NCI-H1092 treated with DMSO at 0.1 percent for 48 hours (cell line): ENCODE measurements at regions not wholly inside any gene's neighbourhood (a gene's known extent, or its start where the extent isn't known, plus 50 kb on each side); places are given as distances from the start of the nearest gene placed in this dataset.
"Not testable (repeated sequence)": the region's sequence is repeated elsewhere in the genome, so short reads cannot be mapped to it uniquely, and the experiment has no call there.

ENCODE experiments used
- DNase-seq: peaks from one replicate; lab custom pipeline; 2025; lab: John Stamatoyannopoulos, UW

DNA sequence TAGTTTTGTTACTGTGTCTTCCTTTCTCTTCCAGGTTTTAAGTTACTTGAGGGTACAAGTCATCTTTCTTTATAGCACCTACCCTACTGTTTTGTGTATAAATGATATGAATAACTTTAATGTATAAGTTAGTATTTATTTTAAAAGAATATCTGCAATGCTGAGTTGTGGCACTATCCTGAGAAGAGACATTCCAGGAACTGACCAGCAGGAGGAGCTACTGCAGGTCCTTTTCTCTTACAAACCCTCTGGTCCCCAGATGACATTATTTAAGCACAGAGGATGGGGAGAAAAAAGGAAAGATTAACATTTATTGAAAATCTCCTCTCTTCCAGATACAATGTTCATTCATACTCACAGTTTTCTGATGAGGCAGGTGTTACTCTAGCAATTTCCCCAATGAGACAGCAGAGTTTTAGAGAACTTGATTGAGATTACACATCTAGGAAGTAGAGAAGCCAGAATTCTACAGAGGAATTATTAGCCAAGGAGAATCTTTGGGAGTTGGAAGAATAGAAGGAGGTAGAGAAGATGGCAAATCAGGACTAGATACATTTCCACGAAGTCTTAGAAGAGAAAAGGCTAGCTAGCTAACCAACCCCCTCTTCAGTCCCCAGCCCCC lies 541.2 kb upstream of the API5 start:
- DNase-seq = peak; percentile 23

DNA sequence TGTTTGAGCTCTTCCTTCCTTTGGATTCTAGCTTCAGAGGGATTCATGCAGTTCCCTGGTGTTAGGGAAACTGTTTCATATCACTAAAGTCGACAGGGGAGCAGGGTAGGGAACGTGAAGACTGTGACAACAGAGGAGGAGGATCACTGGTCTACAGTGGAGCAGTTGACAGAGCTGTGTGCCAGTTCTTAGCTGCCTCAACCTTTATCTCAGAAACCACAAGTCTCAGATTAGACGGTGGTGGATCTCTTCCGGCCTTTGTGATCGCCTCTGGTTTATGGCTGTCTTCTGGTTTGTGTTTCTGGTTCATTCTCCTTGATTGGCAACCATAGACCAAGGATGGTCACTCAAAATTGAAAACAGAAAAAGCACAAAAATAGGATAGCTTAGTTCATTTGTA lies 538.9 kb upstream of the API5 start:
- DNase-seq = no peak

DNA sequence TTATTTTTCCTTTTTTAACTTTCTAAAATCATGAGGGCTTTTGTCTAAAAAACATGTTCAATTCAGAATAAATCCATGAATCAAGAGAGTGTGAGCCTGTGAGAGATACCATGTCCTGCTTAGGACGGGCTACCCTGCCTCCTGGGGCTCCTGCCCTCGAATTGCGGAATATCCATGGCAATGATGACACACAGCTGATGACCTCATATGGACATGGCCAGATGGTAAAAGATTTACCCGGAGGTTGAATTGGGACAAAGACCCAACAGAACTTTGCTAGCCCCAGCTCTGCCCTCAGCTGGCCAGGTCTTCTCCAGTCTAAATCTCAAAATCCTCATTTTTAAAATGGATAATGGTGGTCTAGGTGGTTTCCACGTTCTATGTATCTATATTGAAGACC lies 538.1 kb upstream of the API5 start:
- no peak for DNase-seq

DNA sequence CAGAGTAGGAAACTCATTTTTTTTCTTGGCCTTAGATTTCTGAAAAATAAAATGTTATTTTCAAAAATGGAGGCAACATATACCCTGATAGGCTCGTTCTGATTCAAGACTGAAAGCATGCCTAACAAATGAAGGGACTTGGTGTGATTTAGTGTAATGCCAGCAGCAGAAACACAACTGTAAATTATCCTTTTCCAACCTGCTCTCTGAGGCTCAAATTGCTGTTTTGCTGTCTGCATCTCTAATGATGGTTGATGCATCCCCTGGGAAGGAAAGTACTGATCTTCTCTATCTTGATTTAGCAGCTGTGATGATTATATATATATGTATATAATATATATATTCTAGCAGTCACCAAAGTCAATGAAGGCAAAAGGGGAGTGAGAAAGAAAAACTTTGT lies 537.2 kb upstream of the API5 start:
- DNase-seq = no peak

DNA sequence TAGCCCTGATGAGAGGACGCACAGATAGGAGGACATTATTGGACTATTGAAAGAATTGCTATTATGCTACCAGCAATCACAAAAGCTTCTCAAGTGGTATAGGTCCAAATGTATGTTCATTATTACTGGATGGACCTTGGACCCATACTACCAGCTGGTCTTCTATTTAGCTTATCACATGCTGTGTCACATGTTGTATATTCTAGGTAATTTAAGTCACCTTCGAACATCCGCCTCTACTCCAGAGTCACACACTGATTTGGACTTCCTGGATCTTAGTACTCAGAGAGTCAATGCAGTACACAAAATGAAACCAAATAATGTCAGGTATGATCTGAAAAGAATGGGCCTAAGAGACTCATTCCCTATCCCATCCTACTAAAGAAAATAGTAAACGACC lies 534.0 kb upstream of the API5 start:
- no peak for DNase-seq

DNA sequence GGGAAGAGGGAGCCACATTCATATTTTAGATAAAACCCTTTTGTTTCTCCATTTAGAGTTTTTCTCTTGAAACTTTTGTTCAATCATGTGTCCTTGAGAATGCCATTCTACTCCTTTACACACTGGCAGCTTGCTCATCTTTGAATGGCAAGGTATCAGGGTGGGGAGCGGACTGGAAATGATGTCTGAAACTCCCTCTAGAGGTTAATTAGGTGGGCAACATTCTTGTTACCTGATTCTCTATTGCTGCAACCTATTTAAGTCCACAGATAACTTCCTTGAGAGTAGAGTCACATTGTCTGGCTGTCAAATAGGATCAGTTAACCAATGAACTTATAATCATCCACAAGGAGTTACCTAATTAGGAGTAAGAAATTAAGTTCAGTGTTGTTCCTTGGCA lies 533.6 kb upstream of the API5 start:
- DNase-seq = no peak

DNA sequence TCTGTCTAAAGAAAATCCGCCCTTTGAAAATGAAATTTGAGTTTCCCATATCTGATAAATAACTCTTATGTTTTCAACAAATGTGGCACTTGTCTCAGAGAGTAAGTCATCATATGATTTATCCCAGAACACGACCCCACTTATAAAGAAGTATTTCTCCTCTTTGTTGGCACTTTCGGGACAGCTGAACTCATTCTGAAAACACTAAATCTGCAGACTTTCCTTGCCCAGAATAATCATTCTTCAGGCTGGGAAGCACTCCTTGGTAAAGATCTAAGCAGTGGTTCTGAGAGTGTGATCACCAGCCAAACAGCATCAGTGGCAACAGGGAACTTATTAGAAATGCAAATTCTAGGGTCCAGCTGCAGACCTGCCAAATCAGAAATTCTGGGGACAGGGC lies 532.2 kb upstream of the API5 start:
- DNase-seq = no peak

DNA sequence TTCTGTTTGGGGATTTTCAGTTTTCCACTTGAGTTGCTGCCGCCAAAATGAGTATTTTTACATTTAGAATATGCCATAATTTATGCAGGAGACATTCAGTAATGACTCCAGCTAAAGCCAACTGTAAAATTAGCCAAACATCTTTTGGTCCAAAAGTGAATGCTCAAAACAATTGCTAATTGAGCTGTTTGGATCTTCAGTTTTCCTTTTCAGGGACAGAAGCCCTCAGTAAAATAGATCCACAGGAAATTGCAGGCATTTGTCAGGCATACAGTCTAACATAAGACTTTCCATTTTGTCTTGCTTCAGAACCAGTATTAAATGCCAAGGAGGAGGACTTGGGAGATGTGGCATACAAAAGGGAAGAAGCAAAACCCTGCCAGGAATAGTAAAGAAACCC lies 524.8 kb upstream of the API5 start:
- DNase-seq = no peak

DNA sequence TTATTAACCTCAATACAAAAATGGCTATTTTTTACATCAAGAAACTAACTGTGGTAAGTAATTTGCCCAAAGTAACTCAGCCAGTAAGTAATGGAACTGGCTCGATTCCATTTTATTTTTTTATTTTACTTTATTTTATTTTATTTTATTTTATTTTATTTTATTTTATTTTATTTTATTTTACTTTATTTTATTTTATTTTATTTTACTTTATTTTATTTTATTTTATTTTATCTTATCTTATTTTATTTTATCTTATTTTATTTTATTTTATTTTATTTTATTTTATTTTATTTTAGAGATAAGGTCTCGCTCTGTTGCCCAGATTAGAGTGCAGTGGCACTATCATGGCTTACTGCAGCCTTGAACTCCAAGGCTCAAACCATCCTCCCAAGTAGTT lies 516.3 kb upstream of the API5 start:
- not testable (repeated sequence) for DNase-seq

DNA sequence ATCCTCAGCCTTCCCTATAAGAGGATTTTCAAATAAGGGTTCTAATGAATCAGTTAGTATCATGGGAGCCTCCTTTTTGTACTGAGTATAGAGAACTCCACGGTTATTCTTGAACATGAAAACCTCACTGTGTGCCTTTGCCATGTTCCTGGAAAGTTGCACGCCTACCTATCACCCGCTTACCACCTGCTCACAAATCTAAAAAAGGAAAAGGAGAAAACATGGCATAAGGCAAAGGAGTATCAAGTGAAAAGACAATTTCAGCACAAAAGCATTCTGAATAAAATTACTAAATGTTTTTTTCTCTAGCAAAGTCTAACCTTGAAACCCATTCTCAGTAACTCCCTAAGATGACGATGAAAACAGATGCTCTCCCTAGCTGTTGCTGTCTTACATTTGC lies 511.8 kb upstream of the API5 start:
- DNase-seq = no peak

DNA sequence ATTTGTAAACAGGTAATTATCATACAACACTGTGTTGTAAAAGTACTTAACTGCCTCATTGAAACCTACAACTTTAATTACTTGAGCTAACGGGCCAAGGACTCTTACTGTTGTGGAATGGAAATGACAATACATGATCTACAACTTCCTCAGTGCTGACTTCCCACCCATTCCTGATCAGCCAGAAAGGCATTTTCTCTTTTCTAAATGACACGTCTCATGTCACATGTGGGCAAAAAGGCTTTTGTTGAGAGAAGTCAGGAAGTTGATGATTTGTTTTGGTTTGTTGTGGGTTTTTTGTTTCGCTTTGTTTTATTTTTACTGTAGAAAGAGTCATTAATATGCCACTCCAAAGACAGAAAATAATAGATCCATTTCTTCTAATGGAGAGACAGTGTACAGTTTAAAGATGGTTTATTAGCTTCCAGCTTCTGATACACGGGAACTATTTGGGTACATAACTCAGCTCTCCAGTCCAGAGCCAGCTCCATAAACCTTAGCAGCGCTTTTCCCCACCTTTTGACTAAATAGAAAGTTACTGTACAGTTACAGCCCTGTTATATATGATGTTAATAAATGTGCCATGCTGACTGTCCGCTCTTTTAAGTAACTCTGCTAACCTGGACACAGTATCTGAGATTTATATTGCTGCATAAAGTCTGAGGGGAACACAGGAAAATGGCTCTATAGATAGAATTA lies 509.4 kb upstream of the API5 start:
- DNase-seq = no peak

DNA sequence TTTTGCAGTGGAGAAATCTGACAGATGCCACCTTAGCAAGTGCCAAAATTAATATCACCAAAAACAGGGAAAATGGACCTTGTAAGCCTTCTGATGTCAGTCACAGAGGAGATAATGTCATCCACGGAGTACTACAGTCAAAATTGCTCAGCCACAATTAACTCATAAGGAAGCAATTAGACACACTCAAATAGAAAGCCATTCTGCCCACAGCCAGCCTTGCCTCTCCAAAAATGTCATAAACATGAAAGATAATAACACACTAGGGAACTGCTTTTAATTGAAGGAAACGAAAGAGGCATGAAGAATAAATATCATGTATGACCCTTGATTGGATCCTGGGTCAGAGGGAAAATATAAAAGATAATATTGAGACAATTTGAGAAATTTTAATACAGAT lies 505.6 kb upstream of the API5 start:
- DNase-seq = peak; percentile 12

DNA sequence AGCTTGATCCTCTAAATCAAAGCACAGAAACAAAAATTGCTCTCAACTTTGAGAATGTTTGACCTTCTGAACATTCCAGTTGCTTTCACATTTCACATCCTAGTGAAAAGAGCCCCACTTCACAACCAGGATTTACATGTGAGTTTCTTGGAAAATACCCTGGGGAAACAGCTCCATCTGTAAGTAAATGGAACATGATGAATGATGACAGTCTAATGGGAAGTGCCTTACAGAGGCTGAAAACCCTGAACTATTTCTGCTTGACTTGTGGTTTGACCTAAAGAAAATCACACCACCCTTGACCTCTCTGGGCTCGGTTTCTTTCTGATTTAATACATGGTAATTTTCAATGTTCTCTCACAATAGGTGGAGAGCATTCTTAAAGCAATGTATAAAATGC lies 499.4 kb upstream of the API5 start:
- DNase-seq = no peak

DNA sequence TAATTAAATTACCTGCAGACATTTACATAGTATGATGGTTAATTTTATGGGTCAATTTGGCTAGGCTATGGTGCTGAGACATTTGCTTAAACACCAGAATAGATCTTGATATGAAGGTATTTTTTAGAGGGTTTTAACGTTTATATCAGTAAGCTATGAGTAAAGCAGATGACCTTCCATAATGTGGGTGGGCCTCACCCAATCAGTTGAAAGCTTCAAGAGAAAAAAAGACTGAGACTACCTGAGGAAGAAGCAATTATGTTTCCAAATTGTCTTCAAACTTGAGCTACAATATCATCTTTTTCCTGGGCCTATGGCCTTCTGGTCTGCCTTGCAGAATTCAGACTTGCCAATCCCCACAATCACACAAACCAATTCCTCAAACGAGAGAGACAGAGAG lies 498.8 kb upstream of the API5 start:
- DNase-seq = no peak

DNA sequence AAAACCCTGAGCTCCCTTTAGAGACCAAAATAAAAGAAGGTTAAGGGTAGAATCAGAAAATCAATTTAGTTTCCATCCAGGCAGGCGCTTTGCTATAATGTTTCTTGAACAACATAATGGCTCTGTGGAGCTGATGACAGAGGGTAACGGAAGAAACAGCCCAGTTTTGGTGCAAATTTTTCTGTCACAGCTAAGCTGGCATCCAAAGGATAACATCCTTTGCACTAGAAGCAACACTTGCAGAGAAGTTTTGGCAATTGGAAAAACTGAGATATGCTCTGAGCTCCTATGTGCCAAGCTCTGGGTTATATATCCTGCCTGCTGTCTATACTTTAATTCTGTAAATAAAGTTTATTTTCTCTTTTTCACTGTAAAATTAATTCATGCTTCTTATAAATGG lies 495.3 kb upstream of the API5 start:
- DNase-seq = no peak

DNA sequence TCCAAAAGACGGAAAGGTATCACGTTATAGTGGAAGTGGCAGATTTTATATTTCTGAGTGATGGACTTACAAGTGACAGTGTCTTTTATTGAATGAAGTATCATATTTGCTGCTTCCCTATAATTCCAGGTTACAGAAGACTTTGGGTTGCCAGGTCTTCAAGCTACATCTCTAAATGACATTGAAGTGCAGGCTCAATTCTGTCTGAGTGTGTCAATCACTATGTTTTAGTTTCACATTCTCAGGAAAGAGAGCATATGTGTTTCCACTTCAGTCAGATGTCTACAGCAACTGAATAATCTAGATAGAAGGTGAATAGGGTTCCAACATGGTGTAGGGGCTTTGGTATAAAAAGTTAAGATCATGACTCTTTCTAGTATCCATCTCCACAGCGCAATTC lies 492.7 kb upstream of the API5 start:
- DNase-seq = no peak

DNA sequence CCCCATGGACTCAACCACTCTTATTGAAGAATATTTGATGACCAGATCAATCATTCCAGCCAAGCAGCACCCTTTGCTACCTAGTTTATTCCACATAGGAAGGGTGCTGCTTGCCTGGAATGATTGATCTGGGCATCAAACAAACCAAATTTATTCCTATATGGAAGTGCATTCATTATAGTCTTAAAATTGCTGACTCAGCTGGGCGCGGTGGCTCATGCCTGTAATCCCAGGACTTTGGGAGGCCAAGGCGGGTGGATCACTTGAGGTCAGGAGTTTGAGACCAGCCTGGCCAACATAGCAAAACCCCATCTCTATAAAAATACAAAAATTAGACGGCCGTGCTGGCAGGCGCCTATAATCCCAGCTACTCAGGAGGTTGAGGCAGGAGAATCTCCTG lies 489.6 kb upstream of the API5 start:
- DNase-seq = not testable (repeated sequence)

DNA sequence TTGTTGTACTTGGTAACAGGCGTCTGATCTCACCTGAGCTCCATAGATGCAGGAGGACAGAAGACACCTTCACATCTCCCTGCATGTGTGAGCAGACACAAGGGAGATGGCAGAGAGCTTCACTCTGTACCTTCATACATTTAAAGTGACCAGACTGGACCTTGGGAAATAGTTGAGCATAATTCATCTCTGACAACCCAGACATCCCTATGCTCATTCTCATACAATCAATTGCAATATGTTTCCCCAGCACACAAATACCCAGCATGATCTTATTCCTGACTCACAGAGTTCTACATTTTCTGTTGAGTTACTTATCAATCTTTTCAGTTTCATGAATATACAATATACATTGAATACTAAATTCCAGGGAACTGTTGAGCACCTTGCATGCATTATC lies 488.2 kb upstream of the API5 start:
- no peak for DNase-seq

DNA sequence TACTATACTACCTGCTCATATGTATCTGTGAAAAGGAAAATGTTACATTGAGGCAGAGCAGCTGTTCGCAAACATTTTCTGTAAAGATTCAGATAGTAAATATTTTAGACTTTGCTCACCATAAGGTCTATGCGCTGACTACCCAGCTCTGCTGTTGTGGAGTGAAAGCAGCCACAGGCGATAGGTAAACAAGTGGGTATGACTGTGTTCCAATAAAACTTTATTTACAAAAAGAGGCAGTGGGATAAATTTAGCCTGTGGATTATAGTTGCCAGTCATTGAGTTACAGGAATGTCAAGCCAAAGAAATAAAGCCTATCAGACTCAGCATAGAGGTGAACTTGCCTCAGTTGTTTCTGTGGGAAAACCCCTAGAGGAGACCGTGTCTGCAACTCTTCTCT lies 487.7 kb upstream of the API5 start:
- no peak for DNase-seq

DNA sequence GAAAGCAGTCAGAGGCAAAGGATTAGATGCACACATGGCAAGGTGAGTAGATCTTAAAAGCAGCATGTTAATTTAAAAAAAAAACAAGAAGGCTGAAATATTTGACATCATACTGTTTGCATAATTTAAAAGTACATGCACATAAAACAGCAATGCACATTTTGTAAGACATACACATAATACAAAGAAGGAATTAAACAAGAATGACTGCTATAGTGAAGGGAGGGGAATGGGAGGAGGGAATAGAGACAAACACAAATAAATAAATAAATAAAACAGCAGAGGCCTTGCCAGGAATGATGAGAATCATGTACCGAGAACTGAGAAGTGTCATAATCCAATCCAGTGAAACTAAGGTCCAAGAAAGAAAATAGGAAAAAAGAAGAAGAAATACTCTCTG lies 486.2 kb upstream of the API5 start:
- no peak for DNase-seq

DNA sequence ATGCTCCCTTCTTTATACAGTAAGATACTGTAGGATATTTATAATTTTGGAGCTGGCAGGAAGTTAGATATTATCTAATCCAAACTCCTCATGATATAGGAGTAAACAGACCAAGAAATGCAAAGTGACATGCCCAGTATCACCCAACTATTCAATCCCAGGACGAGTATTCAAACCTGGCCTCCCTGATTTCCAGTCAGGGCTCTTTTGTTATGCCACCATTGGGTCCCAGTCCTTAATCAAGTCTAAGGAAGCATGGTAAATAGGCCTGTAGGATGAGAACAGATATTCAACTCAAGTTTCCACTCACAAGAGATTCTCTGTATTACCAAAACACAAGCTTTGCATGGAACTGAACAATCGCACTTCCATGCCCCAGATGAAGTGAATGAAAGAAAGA lies 484.0 kb upstream of the API5 start:
- no peak for DNase-seq

DNA sequence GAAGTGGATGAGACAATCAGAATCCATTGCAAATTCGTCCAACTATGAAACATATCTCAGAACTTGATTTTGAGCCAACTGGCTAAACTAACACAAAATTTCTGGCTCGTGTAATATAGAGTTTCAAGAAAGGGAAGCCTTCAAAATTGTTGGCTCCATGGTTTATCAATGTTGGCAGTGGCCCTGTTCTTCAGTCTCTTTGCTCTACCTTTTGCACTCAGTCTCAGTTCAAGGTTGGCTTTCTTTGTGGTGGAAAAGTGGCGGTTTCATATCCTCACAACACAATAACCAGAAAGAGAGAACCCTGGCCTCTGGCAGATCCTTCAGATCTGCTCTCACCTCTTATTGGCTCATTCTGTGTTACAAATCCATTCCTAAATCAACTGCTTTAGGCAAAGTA lies 473.8 kb upstream of the API5 start:
- no peak for DNase-seq

DNA sequence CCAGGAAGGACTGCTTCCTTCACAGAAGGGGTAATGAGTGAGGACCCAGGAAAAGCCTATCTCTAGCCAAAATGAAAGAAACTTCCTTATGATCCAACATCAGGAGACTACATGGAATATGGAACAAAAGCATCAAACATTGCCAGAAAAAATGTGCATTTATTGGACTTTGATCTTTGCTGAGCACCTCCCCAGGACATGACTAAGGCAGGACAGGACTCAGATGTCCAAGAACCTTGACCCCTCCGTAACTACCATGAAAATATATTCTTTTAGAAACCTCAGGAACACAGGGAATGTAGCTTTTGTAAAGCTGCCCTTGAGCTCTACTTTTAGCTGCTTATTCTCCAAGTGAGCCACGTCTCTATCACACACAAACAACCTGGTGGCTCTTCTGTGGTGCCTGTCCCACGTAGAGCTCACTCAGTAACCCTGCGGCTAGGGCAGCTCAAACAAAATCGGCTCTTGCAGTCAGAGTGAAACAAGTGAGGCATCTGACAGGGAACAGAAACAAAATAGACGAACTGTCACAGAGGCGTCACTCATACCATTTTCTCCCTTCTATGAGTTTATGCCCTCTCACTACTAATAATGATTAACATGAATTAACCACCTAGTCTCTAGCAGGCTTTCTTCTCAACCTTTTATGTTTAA lies 471.5 kb upstream of the API5 start:
- no peak for DNase-seq

DNA sequence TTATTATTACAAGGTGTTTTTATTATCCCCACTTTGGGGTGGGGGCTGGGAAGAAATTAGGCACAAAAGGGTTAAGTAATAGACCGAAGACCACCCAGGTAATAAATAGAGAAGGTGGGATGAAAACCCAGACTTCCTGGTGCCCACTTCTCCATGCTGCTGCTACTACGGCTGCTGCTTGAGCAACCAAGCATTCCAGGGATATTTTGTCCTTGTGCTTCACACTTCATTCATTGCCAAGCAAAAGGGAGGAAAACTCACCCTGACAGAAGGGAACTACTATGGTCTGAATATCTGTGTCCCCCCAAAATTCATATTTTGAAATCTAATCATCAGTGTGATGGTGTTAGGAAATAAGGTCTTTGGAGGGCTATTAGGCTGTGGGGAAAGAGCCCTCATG lies 470.9 kb upstream of the API5 start:
- no peak for DNase-seq
